ENCODE measurements at regions not wholly inside any gene's neighbourhood (a gene's known extent, or its start where the extent isn't known, plus 50 kb on each side); places are given as distances from the start of the nearest gene placed in this dataset.

DNA sequence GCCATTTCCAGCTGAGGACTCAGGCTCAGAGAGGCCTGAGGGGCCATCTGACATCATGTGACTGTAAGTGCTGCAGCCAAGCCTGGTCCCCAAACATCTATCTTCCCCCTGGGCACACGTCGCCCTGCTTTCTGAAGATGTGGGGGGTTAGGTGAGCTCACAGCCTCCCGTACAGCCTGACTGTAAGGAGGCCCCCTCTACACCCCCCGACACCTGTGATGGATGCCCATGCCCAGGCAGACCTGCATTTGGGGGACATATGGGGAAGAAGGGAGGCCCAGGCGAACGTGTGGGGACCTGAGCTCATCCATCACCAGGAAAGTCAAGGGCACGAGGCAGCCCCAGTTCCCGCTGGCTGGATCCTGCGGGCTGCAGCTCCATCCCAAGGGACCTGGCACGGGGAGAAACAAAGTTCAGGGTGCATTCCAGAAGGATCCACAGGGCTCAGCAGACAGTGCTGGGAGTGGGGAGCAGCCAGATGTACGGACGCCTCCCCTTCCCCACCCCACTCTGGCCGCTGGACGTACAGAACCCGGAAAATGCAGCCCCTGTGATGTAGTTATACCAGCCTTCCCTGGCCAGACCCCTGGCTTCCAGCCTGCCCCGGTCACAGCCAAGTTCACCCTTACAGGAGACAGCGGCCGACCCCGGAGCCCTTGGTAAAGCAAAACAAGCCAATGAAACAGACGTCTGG lies 1431.4 kb downstream of the BRD1 start:
- no peak for DNase-seq
- no peak overlapping the region for H2AFZ ChIP-seq (ENCODE audit: low read length)
- H3K27me3 ChIP-seq (replicated peaks; ENCODE audit: insufficient read depth, low read length): no peaks in the 10 kb centered on the region
- H3K79me2 ChIP-seq (ENCODE audit: low read length): no peaks in the 10 kb centered on the region
- H3K9ac ChIP-seq (ENCODE audit: low read length): no peak overlapping the region
- no peaks in the 10 kb centered on the region for H3K4me1 ChIP-seq (ENCODE audit: low read length)
- H3K4me3 ChIP-seq (ENCODE audit: low read length): no peak overlapping the region
- H3K9me3 ChIP-seq (replicated peaks; ENCODE audit: insufficient read depth, low read length): no peaks in the 10 kb centered on the region
- no peak overlapping the region for H3K27ac ChIP-seq (ENCODE audit: low read length)
- H3K4me2 ChIP-seq (ENCODE audit: low read depth, low read length): no peak overlapping the region
- TF ChIP-seq, protein P1, sequence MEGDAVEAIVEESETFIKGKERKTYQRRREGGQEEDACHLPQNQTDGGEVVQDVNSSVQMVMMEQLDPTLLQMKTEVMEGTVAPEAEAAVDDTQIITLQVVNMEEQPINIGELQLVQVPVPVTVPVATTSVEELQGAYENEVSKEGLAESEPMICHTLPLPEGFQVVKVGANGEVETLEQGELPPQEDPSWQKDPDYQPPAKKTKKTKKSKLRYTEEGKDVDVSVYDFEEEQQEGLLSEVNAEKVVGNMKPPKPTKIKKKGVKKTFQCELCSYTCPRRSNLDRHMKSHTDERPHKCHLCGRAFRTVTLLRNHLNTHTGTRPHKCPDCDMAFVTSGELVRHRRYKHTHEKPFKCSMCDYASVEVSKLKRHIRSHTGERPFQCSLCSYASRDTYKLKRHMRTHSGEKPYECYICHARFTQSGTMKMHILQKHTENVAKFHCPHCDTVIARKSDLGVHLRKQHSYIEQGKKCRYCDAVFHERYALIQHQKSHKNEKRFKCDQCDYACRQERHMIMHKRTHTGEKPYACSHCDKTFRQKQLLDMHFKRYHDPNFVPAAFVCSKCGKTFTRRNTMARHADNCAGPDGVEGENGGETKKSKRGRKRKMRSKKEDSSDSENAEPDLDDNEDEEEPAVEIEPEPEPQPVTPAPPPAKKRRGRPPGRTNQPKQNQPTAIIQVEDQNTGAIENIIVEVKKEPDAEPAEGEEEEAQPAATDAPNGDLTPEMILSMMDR (IDR thresholded peaks at IDR 0.05; ENCODE audit: low read length): no peak
- no peak for TF ChIP-seq EZH2phosphoT487 (IDR thresholded peaks at IDR 0.05; ENCODE audit: low read length)
- TF ChIP-seq EZH2 (optimal IDR thresholded peaks at IDR 0.05; ENCODE audit: low read depth, low read length): no peak
- H3K36me3 ChIP-seq (replicated peaks; ENCODE audit: insufficient read depth, low read length): no peaks in the 10 kb centered on the region
- H3K9me2 ChIP-seq (replicated peaks; ENCODE audit: insufficient read depth, low read length): no peaks in the 10 kb centered on the region
- no peaks in the 10 kb centered on the region for H4K20me1 ChIP-seq (ENCODE audit: insufficient read depth, low read length)
- no peaks in the 10 kb centered on the region for H3F3A ChIP-seq (ENCODE audit: insufficient read depth, low read length)

DNA sequence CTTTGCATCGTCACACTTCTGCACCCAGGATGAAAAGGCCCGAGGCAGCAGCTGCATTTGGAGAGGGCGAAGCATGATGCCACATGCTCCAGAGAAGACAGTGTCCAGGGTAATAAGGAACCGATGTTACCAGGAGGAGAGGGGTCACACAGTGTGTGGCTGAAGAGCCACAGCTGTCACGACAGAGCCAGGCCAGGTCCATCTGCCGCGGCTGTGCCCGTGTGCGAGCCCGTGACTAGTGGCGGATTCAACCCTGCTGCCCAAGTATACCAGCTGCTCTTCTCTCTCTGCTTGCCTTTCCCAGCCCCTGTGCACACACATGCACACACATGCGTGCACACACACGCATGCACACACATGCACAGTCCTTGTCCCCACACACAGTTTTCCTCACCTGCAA lies 1432.5 kb downstream of the BRD1 start:
- Histone ChIP-seq H3K36me3 (replicated peaks; ENCODE audit: insufficient read depth, low read length) (no peaks in the 10 kb centered on the region), H2AFZ (ENCODE audit: low read length) (no peak overlapping the region), H3K27me3 (replicated peaks; ENCODE audit: insufficient read depth, low read length) (0 out of 2 replicates have a peak, but pooled peaks cover 3% of the 10 kb centered on the region), H3K9me3 (replicated peaks; ENCODE audit: insufficient read depth, low read length) (no peaks in the 10 kb centered on the region), H4K20me1 (ENCODE audit: insufficient read depth, low read length) (no peaks in the 10 kb centered on the region), H3K4me1 (ENCODE audit: low read length) (no peaks in the 10 kb centered on the region), H3K9ac (ENCODE audit: low read length) (no peak overlapping the region), H3K27ac (ENCODE audit: low read length) (no peak overlapping the region), H3F3A (ENCODE audit: insufficient read depth, low read length) (no peaks in the 10 kb centered on the region), H3K4me3 (ENCODE audit: low read length) (no peak overlapping the region), H3K79me2 (ENCODE audit: low read length) (no peaks in the 10 kb centered on the region), H3K9me2 (replicated peaks; ENCODE audit: insufficient read depth, low read length) (no peaks in the 10 kb centered on the region), H3K4me2 (ENCODE audit: low read depth, low read length) (no peak overlapping the region)
- DNase-seq: no peak
- TF ChIP-seq EZH2phosphoT487 (IDR thresholded peaks at IDR 0.05; ENCODE audit: low read length) (no peak), EZH2 (optimal IDR thresholded peaks at IDR 0.05; ENCODE audit: low read depth, low read length) (no peak)
- TF ChIP-seq, protein P1 (IDR thresholded peaks at IDR 0.05; ENCODE audit: low read length): no peak

DNA sequence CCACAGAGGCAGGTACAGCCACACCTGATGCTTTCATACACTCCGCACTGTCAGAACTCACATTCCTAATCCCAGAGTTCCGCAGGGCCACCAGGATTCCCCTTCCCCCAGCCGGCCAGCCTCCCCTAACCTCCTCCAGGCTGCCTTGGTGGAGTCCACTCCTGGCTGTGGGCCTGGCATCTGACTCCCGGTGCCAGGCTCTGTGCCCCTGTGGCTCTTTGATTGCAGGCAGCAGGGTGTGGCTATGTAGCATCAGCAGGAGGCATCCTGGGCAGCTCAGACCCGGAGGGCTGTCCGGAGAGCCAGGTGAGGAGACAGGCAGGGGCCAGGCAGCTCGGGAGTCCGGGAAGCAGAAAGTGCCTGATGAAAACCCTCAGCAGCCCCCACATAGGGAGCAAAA lies 1432.9 kb downstream of the BRD1 start:
- Histone ChIP-seq H3K36me3 (replicated peaks; ENCODE audit: insufficient read depth, low read length) (no peaks in the 10 kb centered on the region), H3K4me2 (ENCODE audit: low read depth, low read length) (no peak overlapping the region), H3K4me1 (ENCODE audit: low read length) (no peaks in the 10 kb centered on the region), H3K4me3 (ENCODE audit: low read length) (no peak overlapping the region), H4K20me1 (ENCODE audit: insufficient read depth, low read length) (no peaks in the 10 kb centered on the region), H3F3A (ENCODE audit: insufficient read depth, low read length) (no peaks in the 10 kb centered on the region), H3K27me3 (replicated peaks; ENCODE audit: insufficient read depth, low read length) (0 out of 2 replicates have a peak, but pooled peaks cover 3% of the 10 kb centered on the region), H3K79me2 (ENCODE audit: low read length) (no peaks in the 10 kb centered on the region), H3K9ac (ENCODE audit: low read length) (no peak overlapping the region), H3K9me2 (replicated peaks; ENCODE audit: insufficient read depth, low read length) (no peaks in the 10 kb centered on the region), H2AFZ (ENCODE audit: low read length) (no peak overlapping the region), H3K27ac (ENCODE audit: low read length) (no peak overlapping the region), H3K9me3 (replicated peaks; ENCODE audit: insufficient read depth, low read length) (no peaks in the 10 kb centered on the region)
- TF ChIP-seq EZH2phosphoT487 (IDR thresholded peaks at IDR 0.05; ENCODE audit: low read length): no peak
- no peak for TF ChIP-seq EZH2 (optimal IDR thresholded peaks at IDR 0.05; ENCODE audit: low read depth, low read length)
- TF ChIP-seq, protein P1 (IDR thresholded peaks at IDR 0.05; ENCODE audit: low read length): no peak
- no peak for DNase-seq

Data from MM.1S (cell line).